Liver (tissue), 8 donors: ENCODE measurements at regions not wholly inside any gene's neighbourhood (a gene's known extent, or its start where the extent isn't known, plus 50 kb on each side); places are given as distances from the start of the nearest gene placed in this dataset.

Experiments
- DNase-seq: peaks from one replicate; pipeline ENCODE4 v3.0.0-alpha.2; 2017; ENCODE audit warnings: low spot score
- H3K27ac ChIP-seq, 2 donors: one replicate each; pipeline ENCODE4 v1.7.0; 2013; ENCODE audit warnings: inconsistent platforms in 2 of 2, low read length in 2 of 2, control low read depth in 1 of 2, low read depth in 1 of 2, mild to moderate bottlenecking in 1 of 2
- H3K27me3 ChIP-seq, 4 donors: one replicate each; pipeline versions ENCODE4 v1.6.1 to v1.7.0; 2013; ENCODE audit warnings: low read length in 3 of 4, inconsistent platforms in 1 of 4, mild to moderate bottlenecking in 1 of 4, moderate library complexity in 1 of 4; ENCODE audit not compliant: control insufficient read depth in 4 of 4, insufficient read depth in 4 of 4
- H3K36me3 ChIP-seq, 4 donors: one replicate each; pipeline versions ENCODE4 v1.6.1 to v1.7.0; 2013; ENCODE audit warnings: low read length in 3 of 4, mild to moderate bottlenecking in 3 of 4, low read depth in 1 of 4, moderate library complexity in 1 of 4; ENCODE audit not compliant: control insufficient read depth in 4 of 4, insufficient read depth in 3 of 4
- H3K4me1 ChIP-seq, 4 donors: one replicate each; pipeline versions ENCODE4 v1.6.1 to v1.7.0; 2013; ENCODE audit warnings: low read length in 3 of 4, mild to moderate bottlenecking in 3 of 4, moderate library complexity in 1 of 4; ENCODE audit not compliant: control insufficient read depth in 4 of 4, insufficient read depth in 4 of 4
- H3K4me3 ChIP-seq, 3 donors: one replicate each; pipeline versions ENCODE4 v1.6.1 to v1.7.0; 2013; ENCODE audit warnings: low read length in 3 of 3, control low read depth in 1 of 3, low read depth in 1 of 3, mild to moderate bottlenecking in 1 of 3
- H3K9ac ChIP-seq, 2 donors: one replicate each; pipeline ENCODE4 v1.7.0; 2013; ENCODE audit warnings: low read length in 2 of 2, mild to moderate bottlenecking in 2 of 2, moderate library complexity in 2 of 2, control low read depth in 1 of 2, low read depth in 1 of 2
- H3K9me3 ChIP-seq, 4 donors: one replicate each; pipeline versions ENCODE4 v1.6.1 to v1.7.0; 2013; ENCODE audit warnings: low read length in 3 of 4; ENCODE audit not compliant: control insufficient read depth in 4 of 4
- CTCF ChIP-seq: fragments of 150-350 bp; IDR thresholded peaks from 2 replicates; pipeline ENCODE4 v1.5.1; 2017; ENCODE audit warnings: improper control_type of control experiment, low read depth, low read length; ENCODE audit not compliant: missing input control
- EGR1 ChIP-seq, 2 donors: IDR thresholded peaks; 2 replicates each; pipeline ENCODE4 v1.6.1; 2016 to 2018; ENCODE audit warnings: antibody characterized with exemption in 2 of 2, low read depth in 2 of 2
- FOXA1 ChIP-seq: IDR thresholded peaks from 2 replicates; pipeline ENCODE4 v1.6.1; 2016; ENCODE audit warnings: antibody characterized with exemption
- FOXA2 ChIP-seq: IDR thresholded peaks from 2 replicates; pipeline ENCODE4 v1.6.1; 2016; ENCODE audit warnings: antibody characterized with exemption
- GABPA ChIP-seq, 2 donors: IDR thresholded peaks in 1 of 2; conservative IDR thresholded peaks in 1 of 2; 2 replicates each; pipeline ENCODE4 v1.6.1; 2016; ENCODE audit warnings: antibody characterized with exemption in 2 of 2, mild to moderate bottlenecking in 1 of 2, moderate library complexity in 1 of 2
- HNF4A ChIP-seq, 2 donors: conservative IDR thresholded peaks; 2 replicates each; pipeline ENCODE4 v1.6.1; 2016; ENCODE audit warnings: antibody characterized with exemption in 2 of 2, mild to moderate bottlenecking in 2 of 2
- HNF4G ChIP-seq: IDR thresholded peaks from 2 replicates; pipeline ENCODE4 v1.6.1; 2016; ENCODE audit warnings: antibody characterized with exemption
- JUND ChIP-seq, 2 donors: IDR thresholded peaks; 2 replicates each; pipeline ENCODE4 v1.6.1; 2016; ENCODE audit warnings: antibody characterized with exemption in 2 of 2
- MAX ChIP-seq: IDR thresholded peaks from 2 replicates; pipeline ENCODE4 v1.6.1; 2016; ENCODE audit warnings: antibody characterized with exemption
- NR2F2 ChIP-seq: IDR thresholded peaks from 2 replicates; pipeline ENCODE4 v1.6.1; 2016; ENCODE audit warnings: antibody characterized with exemption
- RXRA ChIP-seq, 2 donors: IDR thresholded peaks; 2 replicates each; pipeline ENCODE4 v1.6.1; 2017 to 2018; ENCODE audit warnings: antibody characterized with exemption in 2 of 2, mild to moderate bottlenecking in 1 of 2
- SP1 ChIP-seq: IDR thresholded peaks from 2 replicates; pipeline ENCODE4 v1.6.1; 2018; ENCODE audit warnings: antibody characterized with exemption, mild to moderate bottlenecking
- TAF1 ChIP-seq: conservative IDR thresholded peaks from 2 replicates; pipeline ENCODE4 v1.6.1; 2016; ENCODE audit warnings: antibody characterized with exemption, mild to moderate bottlenecking
- YY1 ChIP-seq: IDR thresholded peaks from 2 replicates; pipeline ENCODE4 v1.6.1; 2016; ENCODE audit warnings: antibody characterized with exemption, mild to moderate bottlenecking
- WGBS: extraction: QIAGEN DNeasy Blood & Tissue Kit; methylation state at CpG from one replicate; pipeline ENCODE4 v1.1.7; 2013; 5-methylcytosine and 5-hydroxymethylcytosine counted together
- TF ChIP-seq, protein P1 (sequence below): IDR thresholded peaks from 2 replicates; pipeline ENCODE4 v1.6.1; 2016; ENCODE audit warnings: antibody characterized with exemption
- TF ChIP-seq, protein P2 (sequence below): IDR thresholded peaks from 2 replicates; pipeline ENCODE4 v1.6.1; 2016; ENCODE audit warnings: antibody characterized with exemption, mild to moderate bottlenecking
- donor health status: healthy.
- donor health status: healthy.
- donor health status: healthy.
- donor health status: healthy.
- donor health status: healthy.

DNA sequence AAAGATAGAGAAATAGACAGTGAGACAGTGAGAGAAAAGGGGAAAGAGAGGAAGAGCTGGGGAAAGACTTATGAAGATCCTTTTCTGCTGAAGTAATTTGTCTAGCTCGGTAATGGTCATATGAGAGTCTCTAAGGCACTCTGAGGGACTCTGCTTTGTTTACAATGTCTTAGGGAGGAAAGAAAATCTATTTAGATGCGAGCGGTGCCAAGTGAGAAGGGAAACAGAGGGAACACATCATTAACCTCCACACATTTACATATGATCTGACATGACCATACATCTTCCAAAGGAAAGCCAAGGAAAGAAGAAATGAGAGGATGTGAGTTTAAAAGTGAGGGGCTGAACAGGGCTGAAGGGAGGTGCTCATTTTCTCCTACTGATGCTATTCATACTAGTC is 862.3 kb upstream of the CITED2 start:
- no peak overlapping the region for H3K27ac ChIP-seq
- WGBS = 78% methylated on average over 3 of the region's 3 CpGs
- H3K4me3 ChIP-seq = no peak overlapping the region
- DNase-seq = no peak
- no peaks in the 10 kb centered on the region for H3K27me3 ChIP-seq
- H3K9ac ChIP-seq = no peak overlapping the region
- H3K9me3 ChIP-seq = no peaks in the 10 kb centered on the region
- TF ChIP-seq HNF4A (conservative IDR thresholded peaks at IDR 0.05) (no peak), EGR1 (IDR thresholded peaks at IDR 0.05; ENCODE audit: low read depth in 2 of 2) (no peak), SP1 (no peak), HNF4G (no peak), TAF1 (no peak), YY1 (no peak), GABPA (IDR thresholded peaks at IDR 0.05 in 1 of 2, conservative IDR thresholded peaks at IDR 0.05 in 1 of 2) (no peak), FOXA2 (no peak), JUND (IDR thresholded peaks at IDR 0.05) (no peak), CTCF (no peak), FOXA1 (no peak), MAX (no peak), RXRA (IDR thresholded peaks at IDR 0.05) (no peak)
- TF ChIP-seq, protein P1, sequence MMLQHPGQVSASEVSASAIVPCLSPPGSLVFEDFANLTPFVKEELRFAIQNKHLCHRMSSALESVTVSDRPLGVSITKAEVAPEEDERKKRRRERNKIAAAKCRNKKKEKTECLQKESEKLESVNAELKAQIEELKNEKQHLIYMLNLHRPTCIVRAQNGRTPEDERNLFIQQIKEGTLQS = no peak
- TF ChIP-seq, protein P2, sequence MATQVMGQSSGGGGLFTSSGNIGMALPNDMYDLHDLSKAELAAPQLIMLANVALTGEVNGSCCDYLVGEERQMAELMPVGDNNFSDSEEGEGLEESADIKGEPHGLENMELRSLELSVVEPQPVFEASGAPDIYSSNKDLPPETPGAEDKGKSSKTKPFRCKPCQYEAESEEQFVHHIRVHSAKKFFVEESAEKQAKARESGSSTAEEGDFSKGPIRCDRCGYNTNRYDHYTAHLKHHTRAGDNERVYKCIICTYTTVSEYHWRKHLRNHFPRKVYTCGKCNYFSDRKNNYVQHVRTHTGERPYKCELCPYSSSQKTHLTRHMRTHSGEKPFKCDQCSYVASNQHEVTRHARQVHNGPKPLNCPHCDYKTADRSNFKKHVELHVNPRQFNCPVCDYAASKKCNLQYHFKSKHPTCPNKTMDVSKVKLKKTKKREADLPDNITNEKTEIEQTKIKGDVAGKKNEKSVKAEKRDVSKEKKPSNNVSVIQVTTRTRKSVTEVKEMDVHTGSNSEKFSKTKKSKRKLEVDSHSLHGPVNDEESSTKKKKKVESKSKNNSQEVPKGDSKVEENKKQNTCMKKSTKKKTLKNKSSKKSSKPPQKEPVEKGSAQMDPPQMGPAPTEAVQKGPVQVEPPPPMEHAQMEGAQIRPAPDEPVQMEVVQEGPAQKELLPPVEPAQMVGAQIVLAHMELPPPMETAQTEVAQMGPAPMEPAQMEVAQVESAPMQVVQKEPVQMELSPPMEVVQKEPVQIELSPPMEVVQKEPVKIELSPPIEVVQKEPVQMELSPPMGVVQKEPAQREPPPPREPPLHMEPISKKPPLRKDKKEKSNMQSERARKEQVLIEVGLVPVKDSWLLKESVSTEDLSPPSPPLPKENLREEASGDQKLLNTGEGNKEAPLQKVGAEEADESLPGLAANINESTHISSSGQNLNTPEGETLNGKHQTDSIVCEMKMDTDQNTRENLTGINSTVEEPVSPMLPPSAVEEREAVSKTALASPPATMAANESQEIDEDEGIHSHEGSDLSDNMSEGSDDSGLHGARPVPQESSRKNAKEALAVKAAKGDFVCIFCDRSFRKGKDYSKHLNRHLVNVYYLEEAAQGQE = no peak
- H3K4me1 ChIP-seq = no peaks in the 10 kb centered on the region
- no peaks in the 10 kb centered on the region for H3K36me3 ChIP-seq

- TF ChIP-seq RXRA (IDR thresholded peaks at IDR 0.05) (no peak), NR2F2 (no peak), FOXA1 (no peak)
- TF ChIP-seq, protein P1 = no peak
- TF ChIP-seq, protein P2 = no peak
- no peak overlapping the region for H3K4me3 ChIP-seq
- no peak overlapping the region for H3K27ac ChIP-seq
- WGBS = 62% methylated on average over 2 of the region's 2 CpGs
- H3K4me1 ChIP-seq = no peaks in the 10 kb centered on the region
- no peaks in the 10 kb centered on the region for H3K27me3 ChIP-seq
- H3K36me3 ChIP-seq = no peaks in the 10 kb centered on the region
- no peak for DNase-seq
- no peak overlapping the region for H3K9ac ChIP-seq
- no peaks in the 10 kb centered on the region for H3K9me3 ChIP-seq
These were observed 855.8 kb upstream of the CITED2 start for GRCh38 chr6:140230282-140230681.
